CD4-positive, alpha-beta T cell treated with Interleukin-6 for 4 hours (primary cell): ENCODE measurements at regions not wholly inside any gene's neighbourhood (a gene's known extent, or its start where the extent isn't known, plus 50 kb on each side); places are given as distances from the start of the nearest gene placed in this dataset.
"Not testable (repeated sequence)": the region's sequence is repeated elsewhere in the genome, so short reads cannot be mapped to it uniquely, and the experiment has no call there.

ENCODE experiments used
- DNase-seq: peaks from one replicate; pipeline ENCODE4 v3.0.0-alpha.2; 2020; ENCODE audit warnings: mixed read lengths

DNA sequence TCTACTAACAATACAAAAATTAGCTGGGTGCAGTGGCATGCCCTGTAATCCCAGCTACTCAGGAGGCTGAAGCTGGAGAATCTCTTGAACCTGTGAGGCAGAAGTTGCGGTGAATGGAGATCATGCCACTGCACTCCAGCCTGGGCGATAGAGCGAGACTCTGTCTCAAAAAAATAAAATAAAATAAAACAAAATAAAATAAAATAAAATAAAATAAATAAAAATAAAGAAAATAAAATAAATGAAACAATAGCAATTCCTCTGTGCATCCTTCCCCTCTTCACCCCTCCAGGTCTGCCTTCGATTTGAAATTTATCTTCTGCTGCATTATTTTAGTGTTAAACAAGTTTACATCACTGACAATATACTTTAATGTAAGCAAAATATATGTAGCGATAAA is 63.0 kb upstream of the UXS1 start:
- DNase-seq: no peak

DNA sequence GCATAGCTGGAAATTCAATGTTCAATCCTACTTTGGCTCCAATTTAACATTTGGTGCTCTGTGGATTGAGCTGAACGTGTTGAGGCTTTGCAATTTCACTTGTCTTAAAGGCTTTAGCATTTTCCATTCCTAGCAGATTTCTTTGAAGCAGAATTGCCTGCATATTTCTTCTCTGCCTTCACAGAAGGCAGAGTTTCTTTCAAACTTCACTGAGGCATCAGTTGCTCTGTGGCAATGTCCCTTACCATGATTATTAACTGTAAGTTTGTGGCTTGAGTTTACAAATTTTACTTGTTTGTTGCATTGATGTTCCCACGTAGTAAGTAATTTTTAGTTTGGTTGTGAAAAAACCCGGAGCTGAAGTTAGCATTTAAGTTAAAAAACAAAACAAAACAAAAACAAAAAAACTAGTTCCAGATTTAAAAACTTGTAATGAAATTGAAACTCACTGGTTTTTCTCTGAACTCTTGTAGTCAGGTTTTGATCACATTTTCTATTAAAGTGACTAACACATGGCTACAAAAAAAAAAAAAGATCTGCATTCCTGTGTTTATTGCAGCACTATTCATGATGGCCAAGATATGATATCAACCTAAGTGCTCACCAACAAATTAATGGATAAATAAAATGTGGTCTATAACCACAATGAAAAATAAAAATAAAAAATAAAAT is 55.2 kb upstream of the UXS1 start:
- DNase-seq: not testable (repeated sequence)

DNA sequence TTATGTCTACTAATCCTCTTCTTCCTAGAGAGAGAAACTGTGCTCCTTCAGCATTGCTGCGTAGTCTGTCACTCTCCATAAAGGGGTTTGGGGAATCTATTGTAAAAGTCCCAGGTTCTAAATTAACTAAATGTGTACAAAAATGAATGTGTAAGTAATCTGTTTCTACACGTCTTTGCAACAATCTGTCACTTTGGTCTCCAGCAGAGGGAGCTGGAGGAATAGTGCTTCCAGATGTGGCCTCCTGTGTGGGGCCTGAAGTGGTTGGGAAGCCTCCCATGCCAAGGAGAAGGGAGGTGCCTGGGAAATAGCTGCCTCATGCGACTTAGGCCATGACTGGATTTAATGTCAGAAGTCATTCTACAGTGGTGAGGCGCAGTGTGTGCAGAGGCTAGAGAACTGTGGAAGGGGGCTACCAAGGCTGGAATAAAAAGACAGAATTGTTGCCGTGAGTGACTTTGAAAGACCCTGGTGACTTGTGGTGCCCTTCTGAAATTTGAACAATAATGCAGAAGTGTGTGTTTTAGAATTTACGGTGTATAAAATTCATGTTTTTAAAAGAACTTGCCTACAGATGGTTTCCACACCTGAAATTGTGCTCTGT is 54.5 kb upstream of the UXS1 start:
- not testable (repeated sequence) for DNase-seq
